ENCODE measurements at regions not wholly inside any gene's neighbourhood (a gene's known extent, or its start where the extent isn't known, plus 50 kb on each side); places are given as distances from the start of the nearest gene placed in this dataset.

- WGBS (ENCODE audit: extremely low coverage, insufficient coverage, insufficient read length): no CpG with 5 or more reads among the region's 14 CpGs
- H2AFZ ChIP-seq (ENCODE audit: insufficient read depth, low read length, poor library complexity): no peak overlapping the region
- H3K18ac ChIP-seq (ENCODE audit: low read length): no peak overlapping the region
Observed at GRCh38 chr10:84590327-84591193, 262.2 kb downstream of the CCSER2 start.

DNA sequence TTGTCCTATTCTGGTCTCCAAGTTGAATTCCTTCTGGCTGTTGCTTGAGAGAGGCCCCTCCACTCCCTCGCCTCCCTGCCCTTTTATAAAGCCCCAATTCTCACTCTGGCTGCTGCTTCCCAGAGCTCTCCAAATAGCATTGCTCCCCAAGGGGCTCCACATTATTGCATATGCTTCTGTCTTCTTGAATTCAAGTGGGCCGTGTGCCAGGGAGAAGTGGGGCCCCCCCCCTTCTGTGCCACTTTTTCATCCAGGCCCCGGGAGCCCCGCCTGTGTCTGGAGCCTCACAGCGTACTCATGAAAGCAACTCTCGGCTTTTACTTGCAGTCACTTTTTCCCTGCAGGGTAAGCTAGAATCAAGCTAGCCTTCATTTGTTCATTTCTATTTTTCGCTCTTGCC is 265.1 kb downstream of the CCSER2 start:
- Histone ChIP-seq H3K27me3 (ENCODE audit: insufficient read depth, low read length) (no peaks in the 10 kb centered on the region), H3K36me3 (ENCODE audit: control insufficient read depth in 1 of 2, insufficient read depth in 2 of 2, low read length in 2 of 2) (no peaks in the 10 kb centered on the region), H2AFZ (ENCODE audit: insufficient read depth, low read length, poor library complexity) (no peak overlapping the region), H3K79me1 (ENCODE audit: low read length) (no peaks in the 10 kb centered on the region), H2BK12ac (ENCODE audit: low read length) (no peak overlapping the region), H2AK5ac (ENCODE audit: low read length) (no peak overlapping the region), H3K4me1 (ENCODE audit: control insufficient read depth in 1 of 2, insufficient read depth in 2 of 2, low read length in 2 of 2) (no peaks in the 10 kb centered on the region), H4K91ac (ENCODE audit: low read depth, low read length) (no peak overlapping the region), H3K4me2 (ENCODE audit: low read length) (no peak overlapping the region), H3K27ac (ENCODE audit: low read depth, low read length) (no peak overlapping the region), H3K9me3 (ENCODE audit: insufficient read depth, low read depth, low read length) (peaks cover 2% of the 10 kb centered on the region), H2BK5ac (ENCODE audit: low read depth, low read length, poor library complexity) (no peak overlapping the region), H3K18ac (ENCODE audit: low read length) (no peak overlapping the region), H3K4me3 (ENCODE audit: low read depth, low read length) (no peak overlapping the region), H4K8ac (ENCODE audit: low read depth, low read length) (no peak overlapping the region), H3K23ac (ENCODE audit: low read length) (no peak overlapping the region), H2BK120ac (ENCODE audit: insufficient read depth, low read length, poor library complexity) (no peak overlapping the region), H3K79me2 (ENCODE audit: control insufficient read depth, insufficient read depth, low read length, poor library complexity) (no peaks in the 10 kb centered on the region), H3K4ac (ENCODE audit: low read depth, low read length) (no peak overlapping the region), H3K9ac (ENCODE audit: low read length) (no peak overlapping the region), H4K12ac (ENCODE audit: low read depth, low read length) (no peak overlapping the region), H3K14ac (ENCODE audit: low read length) (no peak overlapping the region)
- no peak for DNase-seq
- WGBS (ENCODE audit: extremely low coverage, insufficient coverage, insufficient read length): no CpG with 5 or more reads among the region's 7 CpGs

More at GRCh38 chr10:84590327-84591193, 262.2 kb downstream of the CCSER2 start:
- Histone ChIP-seq H3K27me3 (ENCODE audit: insufficient read depth, low read length) (no peaks in the 10 kb centered on the region), H3K27ac (ENCODE audit: low read depth, low read length) (no peak overlapping the region), H4K8ac (ENCODE audit: low read depth, low read length) (no peak overlapping the region), H2BK5ac (ENCODE audit: low read depth, low read length, poor library complexity) (no peak overlapping the region), H3K4me3 (ENCODE audit: low read depth, low read length) (no peak overlapping the region), H3K36me3 (ENCODE audit: control insufficient read depth in 1 of 2, insufficient read depth in 2 of 2, low read length in 2 of 2) (no peaks in the 10 kb centered on the region), H3K79me1 (ENCODE audit: low read length) (no peaks in the 10 kb centered on the region), H2AK5ac (ENCODE audit: low read length) (no peak overlapping the region), H3K9me3 (ENCODE audit: insufficient read depth, low read depth, low read length) (no peaks in the 10 kb centered on the region), H3K4ac (ENCODE audit: low read depth, low read length) (no peak overlapping the region), H2BK120ac (ENCODE audit: insufficient read depth, low read length, poor library complexity) (no peak overlapping the region), H3K9ac (ENCODE audit: low read length) (no peak overlapping the region), H4K12ac (ENCODE audit: low read depth, low read length) (no peak overlapping the region), H3K14ac (ENCODE audit: low read length) (no peak overlapping the region), H3K23ac (ENCODE audit: low read length) (no peak overlapping the region), H2BK12ac (ENCODE audit: low read length) (no peak overlapping the region), H4K91ac (ENCODE audit: low read depth, low read length) (no peak overlapping the region), H3K4me2 (ENCODE audit: low read length) (no peak overlapping the region), H3K79me2 (ENCODE audit: control insufficient read depth, insufficient read depth, low read length, poor library complexity) (no peaks in the 10 kb centered on the region), H3K4me1 (ENCODE audit: control insufficient read depth in 1 of 2, insufficient read depth in 2 of 2, low read length in 2 of 2) (peaks cover 0 to 2% of the 10 kb centered on the region in 2 experiments)
- DNase-seq: no peak

- Histone ChIP-seq H3K14ac (ENCODE audit: low read length) (no peak overlapping the region), H2BK5ac (ENCODE audit: low read depth, low read length, poor library complexity) (no peak overlapping the region), H2BK12ac (ENCODE audit: low read length) (no peak overlapping the region), H3K79me2 (ENCODE audit: control insufficient read depth, insufficient read depth, low read length, poor library complexity) (no peaks in the 10 kb centered on the region), H3K18ac (ENCODE audit: low read length) (no peak overlapping the region), H4K8ac (ENCODE audit: low read depth, low read length) (no peak overlapping the region), H3K36me3 (ENCODE audit: control insufficient read depth in 1 of 2, insufficient read depth in 2 of 2, low read length in 2 of 2) (no peaks in the 10 kb centered on the region), H2BK120ac (ENCODE audit: insufficient read depth, low read length, poor library complexity) (no peak overlapping the region), H2AFZ (ENCODE audit: insufficient read depth, low read length, poor library complexity) (no peak overlapping the region), H4K12ac (ENCODE audit: low read depth, low read length) (no peak overlapping the region), H3K4me3 (ENCODE audit: low read depth, low read length) (no peak overlapping the region), H3K23ac (ENCODE audit: low read length) (no peak overlapping the region), H2AK5ac (ENCODE audit: low read length) (no peak overlapping the region), H3K4ac (ENCODE audit: low read depth, low read length) (no peak overlapping the region), H3K79me1 (ENCODE audit: low read length) (no peaks in the 10 kb centered on the region), H3K27ac (ENCODE audit: low read depth, low read length) (no peak overlapping the region), H3K4me1 (ENCODE audit: control insufficient read depth in 1 of 2, insufficient read depth in 2 of 2, low read length in 2 of 2) (no peaks in the 10 kb centered on the region), H3K9me3 (ENCODE audit: insufficient read depth, low read depth, low read length) (peaks cover 2% of the 10 kb centered on the region), H3K27me3 (ENCODE audit: insufficient read depth, low read length) (peaks cover 5% of the 10 kb centered on the region), H3K4me2 (ENCODE audit: low read length) (no peak overlapping the region), H4K91ac (ENCODE audit: low read depth, low read length) (no peak overlapping the region), H3K9ac (ENCODE audit: low read length) (no peak overlapping the region)
- no CpG with 5 or more reads among the region's 4 CpGs for WGBS (ENCODE audit: extremely low coverage, insufficient coverage, insufficient read length)
- no peak for DNase-seq
Observed at GRCh38 chr10:84596585-84596984, 268.2 kb downstream of the CCSER2 start.

DNA sequence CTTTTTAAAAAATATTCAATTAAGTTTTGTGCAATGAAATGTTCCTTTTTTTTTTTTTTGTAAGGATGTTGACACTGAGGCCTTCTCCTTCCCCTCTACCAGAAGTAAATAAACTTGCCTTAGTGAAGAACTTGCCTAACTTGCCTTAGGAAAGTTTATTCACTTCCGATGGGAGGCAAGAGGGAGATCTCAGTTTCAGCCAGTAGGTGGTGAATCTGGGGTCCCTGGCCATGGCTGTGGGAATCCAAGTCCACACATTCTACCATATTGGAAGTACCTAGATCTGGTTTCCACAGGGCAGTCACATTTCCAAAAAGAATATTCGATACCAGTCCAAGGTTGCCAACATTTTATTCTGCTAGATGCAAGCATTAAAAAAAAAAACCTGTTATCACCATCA is 270.9 kb downstream of the CCSER2 start:
- no peak overlapping the region for H2AFZ ChIP-seq (ENCODE audit: insufficient read depth, low read length, poor library complexity)
- H3K79me1 ChIP-seq (ENCODE audit: low read length): no peaks in the 10 kb centered on the region
- H3K14ac ChIP-seq (ENCODE audit: low read length): no peak overlapping the region
- H3K4me3 ChIP-seq (ENCODE audit: low read depth, low read length): no peak overlapping the region
- peaks cover 5% of the 10 kb centered on the region for H3K9me3 ChIP-seq (ENCODE audit: insufficient read depth, low read depth, low read length)
- H3K36me3 ChIP-seq (ENCODE audit: control insufficient read depth in 1 of 2, insufficient read depth in 2 of 2, low read length in 2 of 2): no peaks in the 10 kb centered on the region
- H2BK120ac ChIP-seq (ENCODE audit: insufficient read depth, low read length, poor library complexity): no peak overlapping the region
- no peaks in the 10 kb centered on the region for H3K4me1 ChIP-seq (ENCODE audit: control insufficient read depth in 1 of 2, insufficient read depth in 2 of 2, low read length in 2 of 2)
- no peak overlapping the region for H2BK12ac ChIP-seq (ENCODE audit: low read length)
- H2BK5ac ChIP-seq (ENCODE audit: low read depth, low read length, poor library complexity): no peak overlapping the region
- no peak overlapping the region for H3K18ac ChIP-seq (ENCODE audit: low read length)
- H3K4me2 ChIP-seq (ENCODE audit: low read length): no peak overlapping the region
- DNase-seq: no peak
- H4K91ac ChIP-seq (ENCODE audit: low read depth, low read length): no peak overlapping the region
- no peak overlapping the region for H3K4ac ChIP-seq (ENCODE audit: low read depth, low read length)
- no peak overlapping the region for H4K12ac ChIP-seq (ENCODE audit: low read depth, low read length)
- H3K27ac ChIP-seq (ENCODE audit: low read depth, low read length): no peak overlapping the region
- H3K23ac ChIP-seq (ENCODE audit: low read length): no peak overlapping the region
- peaks cover 14% of the 10 kb centered on the region for H3K27me3 ChIP-seq (ENCODE audit: insufficient read depth, low read length)
- no peak overlapping the region for H4K8ac ChIP-seq (ENCODE audit: low read depth, low read length)
- no CpG with 5 or more reads among the region's 2 CpGs for WGBS (ENCODE audit: extremely low coverage, insufficient coverage, insufficient read length)
- H2AK5ac ChIP-seq (ENCODE audit: low read length): no peak overlapping the region
- H3K79me2 ChIP-seq (ENCODE audit: control insufficient read depth, insufficient read depth, low read length, poor library complexity): no peaks in the 10 kb centered on the region
- H3K9ac ChIP-seq (ENCODE audit: low read length): no peak overlapping the region
